ENCODE measurements at regions not wholly inside any gene's neighbourhood (a gene's known extent, or its start where the extent isn't known, plus 50 kb on each side); places are given as distances from the start of the nearest gene placed in this dataset.
"Not testable (repeated sequence)": the region's sequence is repeated elsewhere in the genome, so short reads cannot be mapped to it uniquely, and the experiment has no call there.

DNA sequence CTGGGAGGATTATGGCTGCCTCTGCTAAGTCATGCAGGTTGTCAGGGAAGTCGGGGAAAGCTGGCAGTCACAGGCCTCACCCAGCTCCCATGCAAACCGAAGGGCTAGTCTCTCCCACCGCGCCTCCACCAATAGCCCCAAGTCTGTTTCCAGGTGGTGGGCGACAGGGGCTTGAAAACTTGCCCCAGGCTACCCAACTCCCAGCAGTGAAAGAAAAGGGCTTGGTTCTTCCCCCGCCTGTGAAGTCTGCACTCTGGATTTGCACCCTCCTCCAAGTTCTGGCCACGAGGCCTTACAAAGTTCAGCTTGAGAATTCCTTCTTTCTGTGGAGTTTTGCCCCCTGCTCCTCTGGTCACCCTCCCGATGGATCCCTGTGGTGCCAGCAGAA lies 99.9 kb upstream of the CHST15 start:
- Mint-ChIP-seq H3K9me3 (no peaks in the 10 kb centered on the region), H3K27me3 (peaks cover 29% of the 10 kb centered on the region), H3K36me3 (ENCODE audit: low read depth) (no peaks in the 10 kb centered on the region), H3K27ac (no peak overlapping the region), H3K4me1 (ENCODE audit: low read depth) (no peaks in the 10 kb centered on the region), H3K4me3 (no peak overlapping the region)
- DNase-seq: no peak

GRCh38 chr10:124192664-124193308 lies 99.4 kb upstream of the CHST15 start:
- H3K27ac Mint-ChIP-seq; H3K9me3 Mint-ChIP-seq; H3K36me3 Mint-ChIP-seq (ENCODE audit: low read depth); H3K4me1 Mint-ChIP-seq (ENCODE audit: low read depth); H3K4me3 Mint-ChIP-seq; DNase-seq: not testable (repeated sequence)
- H3K27me3 Mint-ChIP-seq: peaks cover 29% of the 10 kb centered on the region

- H3K27ac Mint-ChIP-seq; H3K36me3 Mint-ChIP-seq (ENCODE audit: low read depth); H3K4me3 Mint-ChIP-seq; H3K9me3 Mint-ChIP-seq; H3K4me1 Mint-ChIP-seq (ENCODE audit: low read depth); DNase-seq: not testable (repeated sequence)
- peaks cover 21% of the 10 kb centered on the region for H3K27me3 Mint-ChIP-seq
These were observed 97.1 kb upstream of the CHST15 start for GRCh38 chr10:124190476-124190875.

- H3K36me3 Mint-ChIP-seq (ENCODE audit: low read depth): no peaks in the 10 kb centered on the region
- no peaks in the 10 kb centered on the region for H3K4me1 Mint-ChIP-seq (ENCODE audit: low read depth)
- no peaks in the 10 kb centered on the region for H3K9me3 Mint-ChIP-seq
- no peak overlapping the region for H3K4me3 Mint-ChIP-seq
- peaks cover 15% of the 10 kb centered on the region for H3K27me3 Mint-ChIP-seq
- H3K27ac Mint-ChIP-seq: no peak overlapping the region
- DNase-seq: no peak
These were observed 93.6 kb upstream of the CHST15 start for GRCh38 chr10:124186956-124187355.

GRCh38 chr10:124185084-124185483 lies 91.7 kb upstream of the CHST15 start:
- Mint-ChIP-seq H3K36me3 (ENCODE audit: low read depth) (no peaks in the 10 kb centered on the region), H3K27me3 (peaks cover 4% of the 10 kb centered on the region), H3K9me3 (no peaks in the 10 kb centered on the region), H3K4me3 (no peak overlapping the region), H3K27ac (no peak overlapping the region), H3K4me1 (ENCODE audit: low read depth) (peaks cover 14% of the 10 kb centered on the region)
- no peak for DNase-seq

DNA sequence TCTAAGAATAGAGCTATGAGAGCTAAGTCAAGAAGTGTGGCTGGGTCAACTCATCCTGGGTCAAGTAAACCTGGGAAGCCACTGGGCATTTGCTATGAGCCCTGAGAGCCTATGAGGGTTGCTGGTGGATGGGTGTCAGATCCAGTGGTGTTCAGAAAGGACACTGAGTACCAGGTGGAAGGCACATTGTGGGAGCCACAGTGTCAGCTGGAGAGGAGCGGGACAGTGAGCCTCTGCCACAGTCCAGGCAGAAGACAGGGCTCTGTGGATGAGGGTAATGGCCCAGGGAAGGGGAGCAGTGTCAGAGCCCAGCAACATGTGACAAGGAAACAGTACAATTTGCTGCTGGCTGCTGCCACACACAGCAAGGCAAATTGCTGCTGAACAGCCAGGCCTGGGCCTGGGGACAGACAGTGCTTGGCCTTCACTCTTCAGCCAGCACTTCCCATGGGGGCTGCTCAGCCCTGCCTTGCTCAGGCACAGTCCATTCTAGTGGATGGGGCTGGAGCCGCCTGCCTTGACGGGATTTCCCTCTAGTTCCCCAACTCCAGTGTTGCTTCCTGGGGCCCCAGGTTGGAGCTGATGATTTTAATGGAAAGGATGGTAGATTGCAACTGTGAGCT lies 90.9 kb upstream of the CHST15 start:
- H3K4me3 Mint-ChIP-seq: no peak overlapping the region
- peaks cover 16% of the 10 kb centered on the region for H3K4me1 Mint-ChIP-seq (ENCODE audit: low read depth)
- no peaks in the 10 kb centered on the region for H3K9me3 Mint-ChIP-seq
- H3K36me3 Mint-ChIP-seq (ENCODE audit: low read depth): no peaks in the 10 kb centered on the region
- DNase-seq: no peak
- H3K27ac Mint-ChIP-seq: no peak overlapping the region
- H3K27me3 Mint-ChIP-seq: peaks cover 4% of the 10 kb centered on the region

GRCh38 chr10:124183617-124184016 lies 90.2 kb upstream of the CHST15 start:
- peaks cover 4% of the 10 kb centered on the region for H3K27me3 Mint-ChIP-seq
- no peaks in the 10 kb centered on the region for H3K36me3 Mint-ChIP-seq (ENCODE audit: low read depth)
- H3K9me3 Mint-ChIP-seq: no peaks in the 10 kb centered on the region
- H3K4me1 Mint-ChIP-seq (ENCODE audit: low read depth): peaks cover 16% of the 10 kb centered on the region
- no peak for DNase-seq
- no peak overlapping the region for H3K27ac Mint-ChIP-seq
- no peak overlapping the region for H3K4me3 Mint-ChIP-seq

- H3K4me1 Mint-ChIP-seq (ENCODE audit: low read depth): peaks cover 16% of the 10 kb centered on the region
These were observed 88.7 kb upstream of the CHST15 start for GRCh38 chr10:124182088-124182541.

GRCh38 chr10:124181656-124182055 lies 88.3 kb upstream of the CHST15 start:
- no peaks in the 10 kb centered on the region for H3K9me3 Mint-ChIP-seq
- H3K27me3 Mint-ChIP-seq: peaks cover 7% of the 10 kb centered on the region
- DNase-seq: no peak
- no peaks in the 10 kb centered on the region for H3K36me3 Mint-ChIP-seq (ENCODE audit: low read depth)
- H3K4me3 Mint-ChIP-seq: no peak overlapping the region
- H3K27ac Mint-ChIP-seq: no peak overlapping the region
- H3K4me1 Mint-ChIP-seq (ENCODE audit: low read depth): peaks cover 16% of the 10 kb centered on the region

More at GRCh38 chr10:124182088-124182541, 88.7 kb upstream of the CHST15 start:
- no peaks in the 10 kb centered on the region for H3K9me3 Mint-ChIP-seq
- no peak overlapping the region for H3K4me3 Mint-ChIP-seq
- H3K27ac Mint-ChIP-seq: no peak overlapping the region
- DNase-seq: no peak
- no peaks in the 10 kb centered on the region for H3K36me3 Mint-ChIP-seq (ENCODE audit: low read depth)
- H3K27me3 Mint-ChIP-seq: peaks cover 4% of the 10 kb centered on the region

GRCh38 chr10:124180947-124181549 lies 87.7 kb upstream of the CHST15 start:
- H3K36me3 Mint-ChIP-seq (ENCODE audit: low read depth): no peaks in the 10 kb centered on the region
- H3K4me3 Mint-ChIP-seq: no peak overlapping the region
- H3K27me3 Mint-ChIP-seq: peaks cover 12% of the 10 kb centered on the region
- DNase-seq: no peak
- no peaks in the 10 kb centered on the region for H3K9me3 Mint-ChIP-seq
- H3K4me1 Mint-ChIP-seq (ENCODE audit: low read depth): peaks cover 17% of the 10 kb centered on the region
- no peak overlapping the region for H3K27ac Mint-ChIP-seq

- Mint-ChIP-seq H3K4me3 (no peak overlapping the region), H3K27ac (no peak overlapping the region), H3K9me3 (no peaks in the 10 kb centered on the region), H3K27me3 (peaks cover 12% of the 10 kb centered on the region), H3K36me3 (ENCODE audit: low read depth) (no peaks in the 10 kb centered on the region), H3K4me1 (ENCODE audit: low read depth) (peaks cover 20% of the 10 kb centered on the region)
- no peak for DNase-seq
These were observed 86.8 kb upstream of the CHST15 start for GRCh38 chr10:124180044-124180745.

GRCh38 chr10:124179308-124180043 lies 86.1 kb upstream of the CHST15 start:
- Mint-ChIP-seq H3K4me3 (no peak overlapping the region), H3K27me3 (peaks cover 12% of the 10 kb centered on the region), H3K4me1 (ENCODE audit: low read depth) (peaks cover 20% of the 10 kb centered on the region), H3K36me3 (ENCODE audit: low read depth) (no peaks in the 10 kb centered on the region), H3K9me3 (no peaks in the 10 kb centered on the region), H3K27ac (no peak overlapping the region)
- no peak for DNase-seq

DNA sequence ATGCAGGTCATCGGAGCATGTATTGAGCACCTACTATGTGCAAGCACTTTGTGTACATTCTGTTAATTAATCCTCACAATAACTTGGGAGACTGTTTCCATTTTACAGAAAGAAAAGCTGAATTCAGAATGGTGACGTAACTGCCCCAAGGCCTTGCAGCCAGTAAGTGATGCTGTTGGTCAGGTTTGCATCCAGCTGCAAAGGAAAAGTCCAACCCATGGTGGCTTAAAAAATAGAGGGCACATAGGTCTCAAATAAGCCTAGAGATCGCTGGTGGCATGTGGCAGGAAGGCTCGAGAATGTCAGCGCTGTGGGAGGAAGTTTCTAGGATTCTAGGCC lies 83.8 kb upstream of the CHST15 start:
- Mint-ChIP-seq H3K36me3 (ENCODE audit: low read depth) (no peaks in the 10 kb centered on the region), H3K27me3 (peaks cover 8% of the 10 kb centered on the region), H3K4me1 (ENCODE audit: low read depth) (peaks cover 20% of the 10 kb centered on the region), H3K27ac (no peak overlapping the region), H3K9me3 (no peaks in the 10 kb centered on the region), H3K4me3 (no peak overlapping the region)
- no peak for DNase-seq

DNA sequence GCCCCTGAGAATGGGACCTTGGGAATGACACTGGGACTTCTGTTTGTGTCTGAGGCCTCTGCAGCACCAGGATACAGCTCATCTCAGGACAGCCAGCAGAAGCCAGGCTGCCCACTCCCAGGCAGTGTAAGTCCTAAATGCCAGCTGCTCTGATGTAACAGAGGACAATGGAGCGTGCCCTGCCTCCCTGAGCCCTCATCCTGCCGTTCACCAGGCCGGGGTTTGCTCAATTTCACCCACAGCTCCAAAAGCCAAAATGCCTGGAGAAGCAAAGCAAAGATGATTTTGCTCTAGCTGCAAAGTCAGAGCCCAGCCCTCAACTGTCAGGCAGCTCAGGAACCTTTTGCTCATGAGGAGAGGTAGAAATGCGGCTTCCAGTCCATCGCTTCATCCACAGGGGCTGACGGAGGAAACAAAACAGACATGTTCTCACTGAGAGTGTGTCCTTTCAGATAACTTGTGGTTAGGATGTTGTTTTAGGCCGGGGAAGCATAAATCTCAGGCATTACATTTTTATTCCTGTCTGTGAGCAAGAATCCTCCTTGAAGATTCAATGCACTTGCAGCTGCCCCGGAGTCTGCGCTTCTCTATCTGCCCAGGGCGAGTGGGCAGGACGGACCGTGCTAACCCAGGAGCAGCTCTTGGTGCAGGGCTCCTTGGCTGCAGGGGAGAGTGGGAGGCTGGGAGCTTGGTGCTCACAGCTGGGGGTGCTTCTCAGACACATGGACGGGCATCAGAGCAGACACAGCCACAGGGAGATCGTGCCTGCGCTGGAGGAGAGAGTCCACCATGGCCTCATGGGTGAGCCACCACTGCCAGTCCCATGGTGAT lies 83.2 kb upstream of the CHST15 start:
- Mint-ChIP-seq H3K27ac (no peak overlapping the region), H3K4me1 (ENCODE audit: low read depth) (peaks cover 20% of the 10 kb centered on the region), H3K4me3 (no peak overlapping the region), H3K36me3 (ENCODE audit: low read depth) (no peaks in the 10 kb centered on the region), H3K27me3 (peaks cover 8% of the 10 kb centered on the region), H3K9me3 (no peaks in the 10 kb centered on the region)
- no peak for DNase-seq

All from activated T-cell treated with anti-CD3 and anti-CD28 coated beads, Interleukin-2, amount 50 U/mL, for 24 hours (primary cell).